HG03045 (cell line): ENCODE measurements at regions not wholly inside any gene's neighbourhood (a gene's known extent, or its start where the extent isn't known, plus 50 kb on each side); places are given as distances from the start of the nearest gene placed in this dataset.

Experiments used
- ATAC-seq: cut with Tn5 transposase; IDR thresholded peaks from one replicate; pipeline ENCODE4 v1.9.1; 2021; ENCODE audit warnings: mild to moderate bottlenecking, moderate library complexity; ENCODE audit not compliant: unreplicated experiment

DNA sequence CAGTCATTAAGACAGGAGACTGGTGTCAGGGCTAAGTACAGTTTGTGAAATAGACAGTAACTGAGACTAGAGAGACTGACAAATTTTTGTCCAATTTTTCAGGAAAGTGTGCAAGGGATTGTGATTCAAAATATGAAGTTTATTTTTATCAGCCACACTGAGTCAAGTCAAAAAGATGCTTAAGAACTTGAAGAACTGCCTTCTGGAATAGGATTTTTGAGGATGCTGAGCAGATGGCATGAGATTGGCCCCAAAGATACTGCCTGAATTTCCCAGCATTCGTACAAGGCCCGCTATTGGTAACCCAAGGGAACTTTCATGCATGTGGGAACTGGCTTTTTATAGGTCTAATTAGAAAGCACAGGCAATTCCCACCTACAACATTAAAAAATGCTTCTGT is 610.0 kb downstream of the LMO4 start:
- no peak for ATAC-seq

DNA sequence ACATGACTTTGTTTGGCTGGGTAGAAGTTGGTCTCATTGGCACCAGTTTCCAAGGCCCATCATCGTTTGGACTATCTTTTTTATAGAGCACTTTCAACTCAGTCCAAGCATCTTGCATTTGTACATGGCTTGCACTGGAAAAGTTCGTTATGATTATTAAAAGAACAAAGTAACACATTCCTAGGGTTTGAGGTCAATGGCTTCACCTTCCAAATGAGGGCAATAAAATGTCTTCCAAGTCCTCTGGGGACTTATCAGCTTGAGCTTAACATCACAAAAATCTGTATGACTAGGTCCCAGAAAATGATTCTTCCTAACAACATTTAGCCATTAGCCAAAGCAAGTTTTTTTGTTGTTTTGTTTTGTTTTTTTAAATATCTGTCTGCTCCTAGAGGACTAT is 610.8 kb downstream of the LMO4 start:
- ATAC-seq: no peak

GRCh38 chr1:87940421-87940820 is 611.7 kb downstream of the LMO4 start:
- no peak for ATAC-seq

DNA sequence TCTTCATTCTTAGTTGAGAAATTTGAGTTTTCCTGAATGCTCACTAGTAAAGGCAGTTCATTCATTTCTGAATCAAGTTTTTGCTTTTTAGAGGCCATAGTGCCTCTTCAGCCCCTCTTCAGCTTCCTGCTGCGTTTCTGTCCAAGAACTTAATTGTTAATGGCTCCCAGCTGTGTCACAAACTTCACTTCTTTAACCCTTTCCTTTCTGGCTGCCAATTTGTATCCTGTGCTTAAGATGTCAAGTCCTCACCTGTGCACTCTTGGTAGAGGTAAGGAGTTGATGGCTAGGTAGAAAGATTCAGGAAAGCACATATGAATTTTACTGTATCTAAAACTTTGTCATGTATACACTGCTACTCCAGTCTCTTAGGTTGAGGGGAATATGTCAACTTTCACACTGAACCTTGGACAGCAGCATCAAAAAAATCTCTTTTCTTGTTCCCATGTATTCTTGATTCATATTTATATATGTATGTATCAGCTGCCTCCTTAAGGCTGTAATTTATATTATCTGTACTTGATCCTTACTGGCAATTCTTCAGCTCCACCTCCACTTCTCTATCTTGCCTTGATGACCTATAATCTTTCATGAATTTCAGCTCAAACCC is 612.8 kb downstream of the LMO4 start:
- no peak for ATAC-seq

DNA sequence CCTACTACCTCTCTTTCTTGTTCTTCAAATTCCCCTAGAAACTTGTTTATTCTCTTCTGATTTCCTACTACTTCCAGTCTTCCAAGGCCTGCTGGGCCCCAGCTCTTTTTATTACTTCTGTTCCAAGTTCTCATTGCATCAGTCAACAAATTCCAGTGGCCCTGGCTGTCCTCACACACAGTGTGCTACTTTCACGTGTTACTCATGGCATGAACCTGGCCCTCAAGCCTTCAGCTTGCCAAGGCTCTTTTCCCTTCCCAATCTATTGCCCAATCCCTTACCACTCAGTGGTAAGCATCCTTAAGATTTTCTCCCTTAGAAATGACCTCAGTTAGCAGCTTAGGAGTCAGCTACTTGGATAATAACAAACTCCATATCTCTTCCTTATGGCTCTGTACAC is 613.5 kb downstream of the LMO4 start:
- no peak for ATAC-seq

DNA sequence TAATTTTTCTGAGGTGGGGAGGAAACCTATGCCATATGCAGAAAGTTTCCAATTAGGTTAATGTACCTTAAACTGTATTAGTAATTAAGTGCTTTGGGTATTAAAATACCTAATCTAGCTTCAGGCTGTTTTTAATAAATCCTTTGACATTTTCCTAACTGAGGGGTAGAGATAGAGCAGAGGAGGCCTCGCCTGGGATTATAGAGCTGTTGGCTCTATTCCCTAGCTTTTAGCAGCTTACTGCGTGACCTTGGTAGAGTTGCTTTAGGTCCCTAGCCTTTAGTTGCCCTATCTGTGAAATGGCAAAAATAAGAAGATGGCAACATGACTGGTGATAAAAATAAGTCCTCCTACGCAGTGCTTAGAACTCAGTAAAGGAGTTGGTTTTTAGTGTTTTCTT is 621.0 kb downstream of the LMO4 start:
- ATAC-seq: no peak

- ATAC-seq: no peak
Observed at GRCh38 chr1:87950369-87950768, 621.7 kb downstream of the LMO4 start.

DNA sequence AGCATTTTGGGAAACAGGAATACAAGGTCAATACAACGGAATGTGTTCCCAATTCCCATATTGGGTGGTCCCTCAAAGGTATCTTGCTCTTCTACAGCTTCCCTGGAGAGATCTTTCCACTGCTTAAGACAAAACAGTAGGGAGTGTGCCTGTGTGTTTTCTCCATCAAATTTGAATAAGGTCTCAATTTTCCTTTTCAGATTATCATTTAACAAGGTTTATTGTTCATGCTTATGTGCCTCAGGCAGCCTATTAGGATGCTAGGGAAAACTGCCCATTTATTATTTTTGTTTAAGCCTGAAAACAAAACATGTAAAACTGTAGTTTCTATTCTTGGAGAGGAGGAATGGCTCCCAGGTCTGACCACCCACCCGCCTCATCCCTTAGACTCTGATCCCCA is 622.7 kb downstream of the LMO4 start:
- no peak for ATAC-seq

DNA sequence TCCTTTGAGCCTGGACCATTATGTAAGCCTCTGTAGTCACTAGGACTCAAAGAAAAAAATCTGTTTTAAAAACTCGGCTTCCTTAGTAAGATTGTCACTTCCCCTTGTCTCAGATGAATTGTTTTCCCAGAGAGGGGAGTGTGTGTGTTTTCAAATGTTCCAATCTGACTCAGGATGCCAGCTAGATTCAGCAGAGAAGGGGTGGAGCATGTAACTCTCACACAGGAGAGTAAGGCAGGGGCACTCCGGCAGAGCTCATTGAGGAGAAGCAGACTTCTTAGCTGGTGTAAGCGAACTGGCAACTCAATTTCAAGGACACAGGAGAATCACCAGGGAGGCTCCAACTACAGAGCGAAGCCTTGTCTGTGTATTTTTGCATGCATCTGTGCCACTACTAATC is 623.2 kb downstream of the LMO4 start:
- no peak for ATAC-seq

DNA sequence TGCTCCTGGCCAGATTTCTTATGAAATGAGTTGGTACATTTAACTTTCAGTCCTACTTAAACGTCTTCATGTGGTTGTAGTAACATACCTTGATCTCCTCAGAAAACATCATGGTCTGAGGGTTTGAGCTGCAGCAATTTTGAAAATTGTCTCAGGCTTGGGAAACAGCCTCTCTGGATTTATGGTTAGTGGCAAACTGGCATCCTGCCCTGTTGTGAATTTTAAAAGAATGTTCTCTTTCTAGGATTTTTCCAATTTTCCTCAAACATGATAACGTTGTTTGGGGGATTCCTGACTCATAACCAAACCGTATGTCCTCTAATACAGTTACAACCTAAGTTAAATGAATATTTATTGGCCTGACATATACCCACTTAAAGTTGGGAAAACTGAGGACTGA is 624.4 kb downstream of the LMO4 start:
- no peak for ATAC-seq

DNA sequence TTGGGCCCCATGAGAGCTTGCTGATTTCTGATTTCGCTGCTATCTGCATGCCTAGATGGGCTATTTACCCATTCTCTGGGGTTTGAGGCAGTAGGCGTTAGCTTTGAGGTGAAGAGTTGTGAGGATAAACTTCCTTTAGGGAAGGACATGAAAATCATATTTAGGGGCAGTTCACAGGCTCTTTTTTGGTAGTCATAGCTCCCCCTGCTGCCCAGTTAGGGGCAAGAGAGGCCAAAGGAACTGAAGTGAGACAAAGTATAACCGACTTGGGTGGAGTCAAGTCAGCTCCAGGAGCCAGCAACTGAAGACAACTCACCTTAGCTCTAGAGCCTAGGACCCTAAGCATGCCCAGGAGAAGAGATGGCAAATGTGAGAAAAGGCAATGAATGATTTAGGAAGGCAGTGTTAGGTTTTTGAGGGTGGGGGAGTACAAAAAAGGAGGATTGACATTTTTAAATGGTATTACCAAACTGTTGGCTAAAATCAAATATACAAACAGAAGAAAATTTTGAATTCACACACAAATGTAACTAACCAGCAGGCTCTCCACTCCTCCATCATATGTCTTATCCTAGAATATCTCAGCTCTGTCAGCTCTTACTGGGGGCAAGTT is 625.2 kb downstream of the LMO4 start:
- ATAC-seq: peak; percentile 84

GRCh38 chr1:87955038-87955437 is 626.4 kb downstream of the LMO4 start:
- ATAC-seq: no peak

GRCh38 chr1:87956072-87956471 is 627.4 kb downstream of the LMO4 start:
- ATAC-seq: no peak

DNA sequence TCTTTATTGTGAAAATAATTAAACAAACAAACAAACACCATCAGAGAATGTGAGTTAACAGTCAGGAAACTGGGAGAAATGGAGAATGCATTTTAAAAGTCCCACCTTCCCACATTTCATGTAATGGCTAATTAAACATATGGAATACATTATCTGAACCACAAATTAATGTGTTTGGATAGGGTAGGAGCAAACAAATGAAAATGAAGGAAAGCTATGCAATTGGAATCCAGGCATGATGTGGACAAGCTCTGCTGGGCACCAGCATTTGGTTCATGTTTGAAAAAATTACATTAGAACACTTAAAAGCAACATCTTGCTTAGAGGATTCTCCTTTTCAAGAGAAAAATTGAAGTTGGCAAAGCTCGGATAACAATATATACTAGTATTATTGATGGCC is 628.1 kb downstream of the LMO4 start:
- no peak for ATAC-seq

GRCh38 chr1:87957331-87957730 is 628.7 kb downstream of the LMO4 start:
- no peak for ATAC-seq

DNA sequence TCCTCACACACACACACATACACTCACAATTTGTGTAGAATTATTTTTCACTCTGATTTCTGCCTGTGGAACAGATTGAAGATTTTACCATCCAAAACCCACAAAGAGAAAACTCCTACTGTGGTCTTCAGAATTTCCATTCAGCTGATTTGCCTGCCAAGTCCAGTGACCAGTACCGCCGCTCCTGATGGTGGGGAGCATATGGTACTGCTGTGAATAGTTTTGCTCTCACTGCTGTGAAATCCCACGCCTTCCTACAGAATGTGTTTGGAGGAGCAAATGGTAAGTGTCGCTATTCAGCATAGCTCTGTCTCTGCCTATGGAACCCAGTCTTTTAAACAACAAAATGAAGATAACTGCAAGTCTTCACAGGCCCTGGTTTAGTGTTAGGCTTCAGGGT is 629.5 kb downstream of the LMO4 start:
- ATAC-seq: no peak

- no peak for ATAC-seq
Observed at GRCh38 chr1:87958716-87959115, 630.0 kb downstream of the LMO4 start.

DNA sequence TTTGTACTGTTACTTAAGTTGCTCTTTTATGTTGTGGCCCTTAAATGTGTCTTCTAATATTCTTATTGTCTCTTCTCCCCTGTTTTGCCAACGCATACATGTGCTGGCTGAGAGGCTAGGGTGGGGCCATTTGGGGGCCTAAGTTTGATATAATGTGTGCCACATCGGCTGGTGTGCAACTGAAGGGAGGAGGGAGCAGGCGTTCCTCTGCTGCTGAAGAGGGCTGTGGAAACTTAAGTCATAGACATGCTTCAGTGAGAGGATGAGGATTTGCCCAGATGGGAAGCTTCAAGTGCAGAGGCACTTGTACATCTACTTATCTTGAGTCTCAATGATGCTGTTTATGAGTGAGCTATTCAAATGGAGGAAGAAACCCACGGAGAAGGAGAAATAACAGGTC is 630.6 kb downstream of the LMO4 start:
- ATAC-seq: no peak

GRCh38 chr1:87961992-87962391 is 633.3 kb downstream of the LMO4 start:
- ATAC-seq: no peak

DNA sequence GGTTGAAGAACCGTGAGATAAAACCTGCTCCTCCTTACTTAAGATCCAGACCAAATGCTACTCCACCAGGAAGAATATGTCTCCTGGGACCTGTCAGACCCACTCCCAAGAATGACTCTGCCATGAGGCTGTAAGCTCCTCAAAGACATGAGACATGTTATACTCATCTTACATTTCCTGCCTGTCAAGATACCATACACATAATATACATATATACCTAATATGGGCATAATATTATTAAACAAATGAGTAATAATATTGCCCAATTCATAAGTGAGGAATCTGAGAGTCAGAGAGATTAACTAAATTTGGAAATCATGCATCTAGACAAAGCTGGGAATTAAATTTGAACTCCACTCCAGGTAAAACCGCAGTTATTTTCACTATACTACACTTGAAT is 634.9 kb downstream of the LMO4 start:
- no peak for ATAC-seq

DNA sequence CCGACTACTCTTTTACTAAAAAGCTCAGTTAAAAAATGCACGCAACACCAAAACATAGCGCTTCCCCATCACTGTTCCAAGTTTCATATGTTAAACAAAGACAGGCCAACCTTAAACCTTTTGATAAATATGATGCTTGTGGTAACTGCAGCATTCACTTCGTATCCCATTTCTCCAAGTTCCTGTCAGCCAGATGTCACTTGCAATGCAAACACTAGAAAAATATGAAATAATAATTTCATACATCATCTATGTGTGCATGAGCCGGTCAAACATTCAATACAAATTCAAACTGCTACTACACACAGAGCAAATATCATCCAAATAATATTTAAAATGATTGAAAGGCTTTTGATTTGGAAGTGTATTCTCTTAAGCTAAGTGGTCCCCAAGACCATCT is 636.5 kb downstream of the LMO4 start:
- ATAC-seq: no peak

DNA sequence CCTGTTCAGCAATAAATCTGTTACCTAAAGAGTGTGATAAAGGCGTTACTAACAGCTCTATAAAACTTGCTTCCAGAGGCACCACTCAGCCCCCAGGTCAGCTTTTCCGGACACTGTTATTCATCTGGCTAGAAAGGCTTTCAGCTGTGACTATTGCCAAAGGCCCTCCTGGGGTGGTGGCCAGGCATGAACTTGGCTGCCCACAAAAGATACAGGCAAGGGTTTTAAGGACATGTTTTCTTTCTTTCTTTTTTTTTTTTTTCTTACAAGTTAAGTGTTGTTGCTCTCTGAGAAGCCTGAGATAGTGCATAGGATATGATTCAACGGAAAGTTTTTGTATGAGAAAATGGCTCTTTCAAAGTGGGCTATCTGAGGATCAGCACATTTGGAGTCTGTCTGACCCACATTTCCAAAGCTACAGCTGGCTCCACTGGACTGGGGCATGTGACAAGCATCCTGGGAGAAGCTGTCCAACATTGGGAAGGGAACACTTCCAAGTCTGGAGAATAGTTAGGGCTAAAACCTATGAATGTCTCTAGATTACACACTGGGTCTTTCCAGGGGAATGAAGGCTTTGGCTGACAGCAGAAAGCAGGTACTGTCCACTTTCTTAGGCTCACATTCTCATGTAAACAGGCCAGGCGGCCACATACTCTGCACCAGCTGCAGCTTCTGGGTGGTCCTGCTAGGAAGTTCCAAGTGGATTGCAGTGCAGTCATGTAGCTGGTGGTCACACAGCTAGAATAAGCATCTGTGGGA is 639.7 kb downstream of the LMO4 start:
- ATAC-seq: no peak
